NB4 (cell line): ENCODE measurements at regions not wholly inside any gene's neighbourhood (a gene's known extent, or its start where the extent isn't known, plus 50 kb on each side); places are given as distances from the start of the nearest gene placed in this dataset.

Experiments
- CTCF ChIP-seq: IDR thresholded peaks from one replicate; pipeline ENCODE4 v1.5.1; 2012; ENCODE audit warnings: low read depth, low read length
- MAX ChIP-seq: IDR thresholded peaks from 2 replicates; pipeline ENCODE4 v1.6.1; 2011; ENCODE audit warnings: low read depth, low read length
- MYC ChIP-seq: IDR thresholded peaks from 2 replicates; pipeline ENCODE4 v1.6.1; 2011; ENCODE audit warnings: low read depth, low read length
- POLR2A ChIP-seq: IDR thresholded peaks from 2 replicates; pipeline ENCODE4 v1.6.1; 2011; ENCODE audit warnings: mild to moderate bottlenecking; ENCODE audit not compliant: insufficient read length; ENCODE audit errors: extremely low read depth

- TF ChIP-seq CTCF (no peak), MAX (no peak), POLR2A (no peak), MYC (no peak)
Observed at GRCh38 chr9:13484186-13484585, 204.7 kb upstream of the MPDZ start.
